CD14-positive monocyte (primary cell): ENCODE measurements at regions not wholly inside any gene's neighbourhood (a gene's known extent, or its start where the extent isn't known, plus 50 kb on each side); places are given as distances from the start of the nearest gene placed in this dataset.

Experiments used
- DNase-seq, 3 donors: peaks; one replicate each; pipeline ENCODE4 v3.0.0-alpha.2; 2011 to 2022
- H2AFZ ChIP-seq: 2 replicates; pipeline ENCODE4 v1.6.0; 2012; ENCODE audit warnings: mild to moderate bottlenecking, low read depth, low read length, inconsistent platforms; ENCODE audit not compliant: insufficient read depth, poor library complexity, severe bottlenecking
- H3K27ac ChIP-seq, 2 donors: 1 replicate in 1 of 2; 2 replicates in 1 of 2; pipeline ENCODE4 v1.5.1; 2012 to 2013; ENCODE audit warnings: low read length in 2 of 2, control low read depth in 1 of 2, inconsistent platforms in 1 of 2, low read depth in 1 of 2, mild to moderate bottlenecking in 1 of 2
- H3K27me3 ChIP-seq, 2 donors: one replicate each; pipeline versions ENCODE4 v1.6.0 to v1.6.1; 2011 to 2013; ENCODE audit warnings: low read length in 2 of 2; ENCODE audit not compliant: control insufficient read depth in 2 of 2, insufficient read depth in 2 of 2
- H3K36me3 ChIP-seq, 2 donors: replicated peaks in 1 of 2; 1 replicate in 1 of 2; 2 replicates in 1 of 2; pipeline versions ENCODE4 v1.5.1 to v1.6.1; 2012 to 2013; ENCODE audit warnings: low read length in 2 of 2, control low read depth in 1 of 2, inconsistent platforms in 1 of 2, mild to moderate bottlenecking in 1 of 2; ENCODE audit not compliant: insufficient read depth in 2 of 2, control insufficient read depth in 1 of 2
- H3K4me1 ChIP-seq, 2 donors: 1 replicate in 1 of 2; 2 replicates in 1 of 2; pipeline versions ENCODE4 v1.5.1 to v1.6.1; 2012 to 2013; ENCODE audit warnings: low read length in 2 of 2, control low read depth in 1 of 2, inconsistent platforms in 1 of 2, mild to moderate bottlenecking in 1 of 2, moderate library complexity in 1 of 2; ENCODE audit not compliant: insufficient read depth in 2 of 2, control insufficient read depth in 1 of 2
- H3K4me2 ChIP-seq: replicated peaks from 2 replicates; pipeline ENCODE3; 2012; ENCODE audit warnings: low read length, moderate library complexity, mild to moderate bottlenecking; ENCODE audit not compliant: poor library complexity, severe bottlenecking; ENCODE audit errors: extremely low read depth
- H3K4me3 ChIP-seq, 3 experiments: fragments of 200-600 bp in 1 of 3; sonication (generic) in 1 of 3; replicated peaks in 1 of 3; 1 replicate in 2 of 3; 2 replicates in 1 of 3; pipeline ENCODE4 v1.5.1; 2011 to 2013; ENCODE audit warnings: low read length in 3 of 3, mild to moderate bottlenecking in 3 of 3, control low read depth in 2 of 3, low read depth in 2 of 3, inconsistent platforms in 1 of 3, moderate library complexity in 1 of 3
- H3K79me2 ChIP-seq: 2 replicates; pipeline ENCODE4 v1.6.0; 2012; ENCODE audit warnings: mild to moderate bottlenecking, control low read depth, inconsistent platforms, low read length, moderate library complexity; ENCODE audit not compliant: insufficient read depth
- H3K9ac ChIP-seq: 2 replicates; pipeline ENCODE4 v1.6.0; 2017; ENCODE audit warnings: low read length, mild to moderate bottlenecking; ENCODE audit not compliant: insufficient read depth, poor library complexity, severe bottlenecking
- H3K9me3 ChIP-seq, 2 donors: replicated peaks in 1 of 2; 1 replicate in 1 of 2; 2 replicates in 1 of 2; pipeline versions ENCODE4 v1.5.1 to v1.6.1; 2012 to 2013; ENCODE audit warnings: low read length in 2 of 2, control low read depth in 1 of 2; ENCODE audit not compliant: control insufficient read depth in 1 of 2, insufficient read depth in 1 of 2
- H4K20me1 ChIP-seq: 2 replicates; pipeline ENCODE4 v1.6.0; 2012; ENCODE audit warnings: mild to moderate bottlenecking, low read length, control low read depth, moderate library complexity; ENCODE audit not compliant: insufficient read depth
- H3K27ac Mint-ChIP-seq, 7 donors: one replicate each; pipeline ENCODE4 v1.8.0; 2020; ENCODE audit warnings: mild to moderate bottlenecking in 7 of 7, mixed read lengths in 7 of 7, moderate library complexity in 6 of 7, inconsistent platforms in 2 of 7
- H3K27me3 Mint-ChIP-seq, 3 donors: one replicate each; pipeline ENCODE4 v1.8.0; 2021 to 2022; ENCODE audit warnings: low read depth in 3 of 3, mild to moderate bottlenecking in 3 of 3, mixed read lengths in 3 of 3, moderate library complexity in 3 of 3, inconsistent platforms in 1 of 3
- H3K36me3 Mint-ChIP-seq, 2 donors: one replicate each; pipeline ENCODE4 v1.8.0; 2020; ENCODE audit warnings: mixed read lengths in 2 of 2, inconsistent platforms in 1 of 2, mild to moderate bottlenecking in 1 of 2
- H3K4me1 Mint-ChIP-seq: one replicate; pipeline ENCODE4 v1.8.0; 2020; ENCODE audit warnings: mild to moderate bottlenecking, mixed read lengths
- H3K4me3 Mint-ChIP-seq, 2 donors: one replicate each; pipeline ENCODE4 v1.8.0; 2020; ENCODE audit warnings: mild to moderate bottlenecking in 2 of 2, mixed read lengths in 2 of 2, moderate library complexity in 1 of 2
- H3K9me3 Mint-ChIP-seq, 7 donors: one replicate each; pipeline ENCODE4 v1.8.0; 2020 to 2022; ENCODE audit warnings: mixed read lengths in 7 of 7, mild to moderate bottlenecking in 6 of 7, moderate library complexity in 6 of 7, inconsistent platforms in 2 of 7
- WGBS: methylation state at CpG from one replicate; pipeline ENCODE4 v1.1.5; 2013; ENCODE audit warnings: missing lambda C conversion rate; ENCODE audit not compliant: insufficient coverage; 5-methylcytosine and 5-hydroxymethylcytosine counted together
- intact Hi-C, 2 donors: fragments of 100-400 bp; cut with micrococcal nuclease; formaldehyde crosslinking; loops; one replicate each; pipeline versions ENCODE4 v1.15.0 to v1.15.1; 2023
- TF ChIP-seq, protein P1 (sequence below): fragments of 200-600 bp; IDR thresholded peaks from one replicate; pipeline ENCODE4 v1.8.0; 2022; ENCODE audit warnings: antibody characterized with exemption, mild to moderate bottlenecking

DNA sequence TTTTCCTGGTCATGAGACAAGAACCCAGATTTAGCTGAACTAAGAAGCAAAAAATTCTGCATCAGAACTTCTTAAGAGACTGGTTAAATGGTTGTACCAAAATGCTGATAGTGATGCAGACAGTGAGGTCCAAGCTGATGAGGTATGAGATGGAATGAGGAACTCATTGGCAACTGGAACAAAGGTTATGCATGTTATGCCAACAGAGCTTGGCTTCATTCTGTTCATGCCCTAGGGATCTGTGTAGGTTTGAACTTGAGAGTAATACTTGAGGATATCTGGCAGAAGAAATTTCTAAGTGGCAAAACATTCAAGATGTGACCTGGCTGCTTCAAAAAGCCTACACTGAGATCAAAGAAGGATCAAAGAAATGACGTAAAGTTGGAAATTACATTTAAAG lies 398.0 kb downstream of the FSCB start:
- WGBS, result 86% methylated on average over 1 of the region's 1 CpG
- Mint-ChIP-seq H3K9me3 (peaks cover 3 to 22% (median 6%) of the 10 kb centered on the region in 7 donors), H3K4me3 (no peak overlapping the region), H3K27ac (no peak overlapping the region), H3K36me3 (no peaks in the 10 kb centered on the region), H3K4me1 (no peaks in the 10 kb centered on the region), H3K27me3 (peaks cover 0 to 3% (median 0%) of the 10 kb centered on the region in 3 donors)
- Histone ChIP-seq H3K27ac (no peak overlapping the region), H4K20me1 (no peaks in the 10 kb centered on the region), H3K9me3 (peaks cover 13 to 16% of the 10 kb centered on the region in 2 donors), H3K9ac (no peak overlapping the region), H3K36me3 (no peaks in the 10 kb centered on the region), H3K4me2 (no peak overlapping the region), H3K79me2 (no peaks in the 10 kb centered on the region), H3K4me1 (no peaks in the 10 kb centered on the region), H2AFZ (no peak overlapping the region), H3K27me3 (no peaks in the 10 kb centered on the region), H3K4me3 (no peak overlapping the region)
- intact Hi-C loops, result no loop called here
- DNase-seq, result no peak
- TF ChIP-seq, protein P1, sequence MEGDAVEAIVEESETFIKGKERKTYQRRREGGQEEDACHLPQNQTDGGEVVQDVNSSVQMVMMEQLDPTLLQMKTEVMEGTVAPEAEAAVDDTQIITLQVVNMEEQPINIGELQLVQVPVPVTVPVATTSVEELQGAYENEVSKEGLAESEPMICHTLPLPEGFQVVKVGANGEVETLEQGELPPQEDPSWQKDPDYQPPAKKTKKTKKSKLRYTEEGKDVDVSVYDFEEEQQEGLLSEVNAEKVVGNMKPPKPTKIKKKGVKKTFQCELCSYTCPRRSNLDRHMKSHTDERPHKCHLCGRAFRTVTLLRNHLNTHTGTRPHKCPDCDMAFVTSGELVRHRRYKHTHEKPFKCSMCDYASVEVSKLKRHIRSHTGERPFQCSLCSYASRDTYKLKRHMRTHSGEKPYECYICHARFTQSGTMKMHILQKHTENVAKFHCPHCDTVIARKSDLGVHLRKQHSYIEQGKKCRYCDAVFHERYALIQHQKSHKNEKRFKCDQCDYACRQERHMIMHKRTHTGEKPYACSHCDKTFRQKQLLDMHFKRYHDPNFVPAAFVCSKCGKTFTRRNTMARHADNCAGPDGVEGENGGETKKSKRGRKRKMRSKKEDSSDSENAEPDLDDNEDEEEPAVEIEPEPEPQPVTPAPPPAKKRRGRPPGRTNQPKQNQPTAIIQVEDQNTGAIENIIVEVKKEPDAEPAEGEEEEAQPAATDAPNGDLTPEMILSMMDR, result no peak

DNA sequence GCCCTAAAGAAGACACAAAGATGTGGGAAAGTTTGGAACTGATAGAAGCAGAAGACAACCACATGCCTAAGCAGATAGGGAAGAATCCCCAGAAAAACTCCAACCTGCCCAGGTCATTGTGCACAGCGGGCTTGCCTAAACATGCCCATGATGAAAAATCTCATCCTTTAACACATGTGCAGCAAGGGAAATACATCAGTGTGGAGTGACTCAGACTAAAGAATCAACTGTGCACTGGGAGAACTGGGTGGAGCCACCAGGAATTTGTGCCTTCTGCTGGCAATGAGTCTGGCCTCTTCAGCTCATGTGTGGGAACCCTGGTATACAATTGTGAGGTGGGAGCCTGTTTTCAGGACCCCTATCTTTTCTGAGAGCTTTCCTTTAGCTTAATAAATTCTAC lies 398.5 kb downstream of the FSCB start:
- intact Hi-C loops, result no loop called here
- H3K27me3 Mint-ChIP-seq, result peaks cover 0 to 3% (median 0%) of the 10 kb centered on the region in 3 donors
- H3K27ac Mint-ChIP-seq, result no peak overlapping the region
- no peaks in the 10 kb centered on the region for H3K4me1 Mint-ChIP-seq
- Histone ChIP-seq H3K36me3 (no peaks in the 10 kb centered on the region), H3K79me2 (no peaks in the 10 kb centered on the region), H3K4me3 (no peak overlapping the region), H3K27ac (no peak overlapping the region), H3K27me3 (no peaks in the 10 kb centered on the region), H2AFZ (no peak overlapping the region), H4K20me1 (no peaks in the 10 kb centered on the region), H3K9me3 (peaks cover 13 to 18% of the 10 kb centered on the region in 2 donors), H3K4me2 (no peak overlapping the region), H3K4me1 (no peaks in the 10 kb centered on the region), H3K9ac (no peak overlapping the region)
- no peak overlapping the region for H3K4me3 Mint-ChIP-seq
- no peaks in the 10 kb centered on the region for H3K36me3 Mint-ChIP-seq
- WGBS, result no CpG with 5 or more reads among the region's 1 CpG
- DNase-seq, result no peak
- TF ChIP-seq, protein P1, result no peak
- peaks cover 4 to 22% (median 6%) of the 10 kb centered on the region in 7 donors for H3K9me3 Mint-ChIP-seq
